Mesenteric fat pad (tissue), 1 donor: ENCODE measurements at regions not wholly inside any gene's neighbourhood (a gene's known extent, or its start where the extent isn't known, plus 50 kb on each side); places are given as distances from the start of the nearest gene placed in this dataset.
"Not testable (repeated sequence)": the region's sequence is repeated elsewhere in the genome, so short reads cannot be mapped to it uniquely, and the experiment has no call there.

Source experiments
- DNase-seq: peaks from one replicate; pipeline ENCODE4 v3.0.0-alpha.2; 2020; ENCODE audit warnings: low spot score
- donor health status: DM: yes; HTN: yes; CAD: no.

GRCh38 chr16:29330623-29331022 lies 75.9 kb downstream of the NPIPB11 start:
- not testable (repeated sequence) for DNase-seq

- DNase-seq, result not testable (repeated sequence)
These were observed 78.0 kb downstream of the NPIPB11 start for GRCh38 chr16:29328528-29328927.

- DNase-seq, result not testable (repeated sequence)
These were observed 78.7 kb downstream of the NPIPB11 start for GRCh38 chr16:29327631-29328408.

DNA sequence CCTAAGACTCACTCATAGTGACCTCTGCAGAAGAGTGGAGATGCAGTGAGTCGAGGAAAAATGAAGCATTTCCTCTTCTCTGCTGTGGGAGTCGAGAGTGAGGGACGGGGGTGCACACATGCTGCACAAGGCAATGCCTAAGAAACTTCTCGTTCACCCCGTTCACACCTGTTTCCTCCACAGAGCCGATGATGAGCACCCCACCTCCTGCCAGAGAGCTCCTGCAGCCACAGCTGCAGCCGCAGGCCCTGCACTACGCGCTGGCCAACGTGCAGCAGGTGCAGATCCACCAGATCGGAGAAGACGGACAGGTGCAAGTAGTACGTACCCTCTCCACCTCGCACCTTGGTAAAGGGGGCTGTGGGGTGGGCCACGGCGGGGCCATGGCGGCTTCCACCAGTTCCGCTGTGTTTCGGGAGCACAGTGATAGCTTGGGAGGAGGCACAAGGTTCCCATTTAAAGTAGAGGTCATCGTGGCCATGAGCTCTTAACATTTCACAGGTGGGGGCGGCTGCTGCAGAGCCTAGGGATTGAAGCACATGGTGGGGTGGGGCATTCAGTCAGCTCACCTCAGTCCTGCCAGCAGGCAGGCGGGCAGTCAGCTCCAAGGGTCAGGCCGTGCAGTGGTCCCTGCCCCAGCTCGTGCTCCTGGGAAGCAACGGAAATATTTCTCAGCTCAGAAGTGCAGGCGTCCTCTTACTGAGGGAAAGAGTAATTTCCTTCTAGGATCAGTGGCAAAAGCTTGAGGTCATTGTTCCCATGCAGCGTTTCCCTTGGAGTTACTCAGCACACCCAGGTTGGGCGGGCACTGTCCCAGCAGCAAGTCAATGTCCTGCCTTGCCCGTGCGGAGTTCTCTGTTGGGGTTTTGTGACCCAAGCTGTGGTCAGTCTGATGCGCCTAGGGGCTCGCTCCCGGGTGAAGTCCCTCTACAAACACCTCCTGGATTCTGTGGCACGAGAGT lies 80.1 kb downstream of the NPIPB11 start:
- DNase-seq, result not testable (repeated sequence)

- DNase-seq, result not testable (repeated sequence)
These were observed 82.8 kb downstream of the NPIPB11 start for GRCh38 chr16:29323725-29324124.

DNA sequence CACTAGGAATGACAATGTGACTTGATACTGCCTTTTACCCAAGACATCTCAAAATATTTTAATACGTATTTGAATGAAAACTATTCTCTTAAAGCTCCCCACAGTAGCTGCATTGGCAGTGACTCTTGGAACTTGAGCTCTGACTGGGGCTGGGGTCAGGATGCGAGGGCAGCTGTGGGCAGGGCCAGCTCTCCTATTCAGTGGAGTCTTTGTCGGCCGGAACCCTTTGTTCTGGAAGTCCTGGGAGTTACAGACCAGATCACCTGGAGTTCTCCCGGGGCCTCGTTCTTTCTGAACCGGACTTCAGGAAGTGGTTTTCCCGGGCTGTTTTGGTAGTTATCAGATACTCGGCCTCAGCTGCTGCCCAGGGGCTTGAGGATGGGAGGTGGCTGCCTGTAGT lies 84.9 kb downstream of the NPIPB11 start:
- no peak for DNase-seq

GRCh38 chr16:29321000-29321393 lies 85.5 kb downstream of the NPIPB11 start:
- DNase-seq, result no peak

- peak; percentile 71 for DNase-seq
These were observed 86.1 kb downstream of the NPIPB11 start for GRCh38 chr16:29320274-29320999.

DNA sequence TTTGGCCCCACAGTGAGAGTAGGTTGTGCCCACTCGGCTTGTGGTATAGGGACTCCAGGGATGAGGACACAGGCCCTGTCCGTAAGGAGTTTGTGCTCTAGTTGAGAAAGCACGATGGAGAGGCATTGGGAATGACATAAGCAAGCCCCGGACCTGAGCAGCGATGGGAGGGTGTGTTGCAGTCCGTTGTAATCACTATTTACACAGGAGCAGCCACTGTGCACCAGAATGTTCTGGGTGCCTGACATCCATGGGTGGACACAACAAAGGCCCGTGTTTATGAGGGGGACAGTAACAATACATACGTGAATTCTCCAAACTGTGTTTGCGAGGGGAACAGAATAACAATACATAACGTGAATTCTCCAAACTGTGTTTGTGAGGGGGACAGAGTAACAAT lies 86.8 kb downstream of the NPIPB11 start:
- DNase-seq, result peak; percentile 30

DNA sequence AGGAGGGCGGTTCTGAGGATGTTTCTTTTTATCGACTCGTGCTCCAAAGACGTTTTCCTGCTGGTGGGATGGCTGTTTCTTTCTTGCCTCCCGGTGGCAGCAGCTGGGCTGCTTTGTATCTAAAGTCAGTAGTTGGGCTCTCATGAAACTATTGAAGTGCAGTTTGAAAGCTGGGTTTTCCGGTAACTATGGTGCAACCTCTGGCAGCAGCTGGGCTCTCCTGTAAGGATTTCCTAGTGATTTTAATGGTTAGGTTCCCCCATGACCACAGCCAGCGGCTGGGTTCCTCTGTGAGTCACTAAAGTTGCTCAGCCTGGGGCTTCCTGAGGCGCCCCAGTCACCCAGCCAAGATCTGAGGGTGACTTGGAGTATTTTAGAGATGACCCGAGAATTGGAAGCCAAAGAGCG lies 87.9 kb downstream of the NPIPB11 start:
- DNase-seq, result not testable (repeated sequence)

DNA sequence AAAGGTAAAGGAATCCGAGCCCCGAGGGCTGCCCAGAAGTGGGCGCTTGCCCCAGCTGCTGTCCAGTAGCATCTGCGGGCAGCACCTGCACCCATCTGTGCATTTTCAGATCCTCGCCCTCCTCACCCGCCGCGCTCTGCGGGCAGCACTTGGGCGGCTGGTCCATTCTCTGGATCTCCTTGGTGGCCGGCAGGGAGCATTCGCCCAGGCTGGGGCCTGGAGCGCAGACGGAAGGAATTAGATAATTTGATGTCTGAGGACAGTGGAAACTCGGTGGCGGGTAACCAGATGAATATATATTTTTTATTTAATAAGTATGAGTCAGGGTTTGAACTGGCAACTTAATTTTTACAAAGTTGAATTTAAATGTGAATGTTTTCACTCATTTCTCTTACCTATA lies 88.5 kb downstream of the NPIPB11 start:
- DNase-seq, result no peak

- no peak for DNase-seq
These were observed 89.2 kb downstream of the NPIPB11 start for GRCh38 chr16:29317269-29317668.

DNA sequence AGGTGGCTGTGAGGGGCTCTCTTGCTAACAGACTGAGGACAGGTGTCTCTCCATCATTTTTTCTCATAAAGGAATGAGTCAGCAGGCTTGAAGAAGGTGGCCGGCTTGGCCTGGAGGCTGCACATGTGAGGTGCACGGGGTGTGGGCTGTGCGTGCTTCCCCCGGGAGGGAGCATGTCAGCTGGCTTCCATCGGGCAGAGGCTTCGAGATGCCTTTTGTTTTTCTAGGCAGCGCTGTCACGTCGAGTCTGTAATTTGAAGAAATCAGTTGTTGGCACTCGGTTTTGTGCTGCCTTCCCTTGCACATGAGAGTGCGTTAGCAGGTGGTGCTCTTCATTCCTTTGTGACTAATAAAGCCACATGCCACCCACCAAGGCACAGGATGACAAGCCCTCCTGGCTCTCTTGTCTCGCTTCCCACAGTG lies 89.7 kb downstream of the NPIPB11 start:
- no peak for DNase-seq

- DNase-seq, result no peak
These were observed 90.5 kb downstream of the NPIPB11 start for GRCh38 chr16:29315916-29316517.

- DNase-seq, result no peak
These were observed 91.5 kb downstream of the NPIPB11 start for GRCh38 chr16:29315046-29315445.

- DNase-seq, result no peak
These were observed 92.1 kb downstream of the NPIPB11 start for GRCh38 chr16:29314292-29314934.

DNA sequence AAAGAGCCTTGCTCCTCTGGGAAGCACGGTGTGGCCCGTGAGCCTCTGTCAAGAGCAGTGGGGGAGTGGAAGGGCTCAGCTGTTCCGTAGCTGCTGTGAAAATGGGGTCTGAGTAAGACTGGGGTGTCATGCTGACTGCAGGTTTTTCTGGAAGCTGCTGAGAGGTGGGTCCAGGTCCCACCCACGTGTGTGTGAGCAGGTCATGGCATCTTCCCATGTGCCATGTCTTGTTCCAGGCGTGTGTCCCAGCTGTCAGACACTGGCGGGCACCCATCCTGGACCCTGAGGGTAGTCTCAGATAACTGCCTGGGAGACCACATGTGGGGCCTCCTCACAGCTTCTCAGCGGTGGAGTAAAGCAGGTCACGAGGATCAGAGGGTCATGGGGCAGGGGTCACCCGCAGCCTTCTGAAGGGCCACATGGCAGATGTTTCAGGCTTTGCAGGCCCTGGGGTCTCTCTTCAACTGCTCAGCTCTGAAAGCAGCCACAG lies 92.9 kb downstream of the NPIPB11 start:
- no peak for DNase-seq

- DNase-seq, result no peak
These were observed 93.5 kb downstream of the NPIPB11 start for GRCh38 chr16:29312835-29313558.

DNA sequence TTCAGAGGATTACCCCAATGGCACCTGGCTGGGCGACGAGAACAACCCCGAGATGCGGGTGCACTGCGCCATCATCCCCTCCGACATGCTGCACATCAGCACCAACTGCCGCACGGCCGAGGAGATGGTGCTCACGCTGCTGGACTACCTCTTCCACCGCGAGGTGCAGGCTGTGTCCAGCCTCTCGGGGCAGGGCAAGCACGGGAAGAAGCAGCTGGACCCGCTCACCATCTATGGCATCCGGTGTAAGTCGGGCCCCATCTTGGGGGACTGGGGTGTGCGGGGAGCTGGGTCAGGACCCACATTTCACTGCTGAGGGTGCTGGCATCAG lies 94.2 kb downstream of the NPIPB11 start:
- DNase-seq, result not testable (repeated sequence)
